ENCODE measurements at regions not wholly inside any gene's neighbourhood (a gene's known extent, or its start where the extent isn't known, plus 50 kb on each side); places are given as distances from the start of the nearest gene placed in this dataset.

- intact Hi-C loops (cut with DNase I): no loop called here
- no peak overlapping the region for H3K4me3 ChIP-seq
- TF ChIP-seq POLR2A (IDR thresholded peaks at IDR 0.05): no peak
- TF ChIP-seq CTCF (IDR thresholded peaks at IDR 0.05): no peak
- TF ChIP-seq EP300 (IDR thresholded peaks at IDR 0.05): no peak
- no peaks in the 10 kb centered on the region for H3K27me3 ChIP-seq
- WGBS, 3 donors: 64 to 82% (median 73%) methylated on average over 23 of the region's 23 CpGs
- no peaks in the 10 kb centered on the region for H3K36me3 ChIP-seq
- no peak overlapping the region for H3K27ac ChIP-seq
- H3K4me1 ChIP-seq (ENCODE audit: insufficient read depth): peaks cover 22% of the 10 kb centered on the region
- H3K9me3 ChIP-seq: no peaks in the 10 kb centered on the region
- no peak for DNase-seq
These were observed 564.3 kb downstream of the MN1 start for GRCh38 chr22:27237080-27237741.

GRCh38 chr22:27238935-27239510 lies 562.5 kb downstream of the MN1 start:
- peak; percentile 87 to 96 (median 92) for DNase-seq
- Histone ChIP-seq H3K27me3 (no peaks in the 10 kb centered on the region), H3K27ac (peak overlapping the region in 1 of 2 donors; percentile 56), H3K36me3 (no peaks in the 10 kb centered on the region), H3K4me3 (no peak overlapping the region), H3K4me1 (ENCODE audit: insufficient read depth) (peaks cover 22% of the 10 kb centered on the region), H3K9me3 (no peaks in the 10 kb centered on the region)
- WGBS, 3 donors: 11 to 17% (median 13%) methylated on average over 10 of the region's 10 CpGs
- TF ChIP-seq CTCF (IDR thresholded peaks at IDR 0.05) (no peak), EP300 (IDR thresholded peaks at IDR 0.05) (no peak), POLR2A (IDR thresholded peaks at IDR 0.05) (no peak)
- intact Hi-C loops (cut with DNase I): no loop called here

GRCh38 chr22:27239520-27239919 lies 562.0 kb downstream of the MN1 start:
- 17 to 25% (median 24%) methylated on average over 4 of the region's 4 CpGs for WGBS, 3 donors
- no peak overlapping the region for H3K4me3 ChIP-seq
- TF ChIP-seq EP300 (IDR thresholded peaks at IDR 0.05) (no peak), POLR2A (IDR thresholded peaks at IDR 0.05) (no peak)
- no peaks in the 10 kb centered on the region for H3K27me3 ChIP-seq
- intact Hi-C loops (cut with DNase I): no loop called here
- peaks cover 22% of the 10 kb centered on the region for H3K4me1 ChIP-seq (ENCODE audit: insufficient read depth)
- peak in 1 of 5 donors; percentile 46 for DNase-seq
- H3K27ac ChIP-seq: peak overlapping the region in 1 of 2 donors; percentile 56
- H3K36me3 ChIP-seq: no peaks in the 10 kb centered on the region
- H3K9me3 ChIP-seq: no peaks in the 10 kb centered on the region

- Histone ChIP-seq H3K9me3 (no peaks in the 10 kb centered on the region), H3K27ac (no peak overlapping the region), H3K4me1 (ENCODE audit: insufficient read depth) (peaks cover 22% of the 10 kb centered on the region), H3K4me3 (no peak overlapping the region), H3K27me3 (no peaks in the 10 kb centered on the region), H3K36me3 (no peaks in the 10 kb centered on the region)
- WGBS, 3 donors: 72 to 94% (median 91%) methylated on average over 5 of the region's 5 CpGs
- no peak for DNase-seq
- intact Hi-C loops (cut with DNase I): no loop called here
- no peak for TF ChIP-seq EP300 (IDR thresholded peaks at IDR 0.05)
- TF ChIP-seq POLR2A (IDR thresholded peaks at IDR 0.05): no peak
- no peak for TF ChIP-seq CTCF (IDR thresholded peaks at IDR 0.05)
These were observed 561.1 kb downstream of the MN1 start for GRCh38 chr22:27240298-27241075.
